CD4-positive, alpha-beta T cell (primary cell): ENCODE measurements at regions not wholly inside any gene's neighbourhood (a gene's known extent, or its start where the extent isn't known, plus 50 kb on each side); places are given as distances from the start of the nearest gene placed in this dataset.

ENCODE experiments used
- ATAC-seq: fragments of 200-7000 bp; cut with Tn5 transposase; one replicate; pipeline ENCODE4 v1.10.0; 2022; ENCODE audit warnings: mild to moderate bottlenecking; ENCODE audit not compliant: poor library complexity
- CTCF ChIA-PET: fragments of 350-600 bp; sonication (Branson Sonifier 250); formaldehyde crosslinking; loops from one replicate; lab custom pipeline; 2021; ENCODE audit warnings: antibody characterized with exemption, inconsistent platforms; lab: Charles Lee
- POLR2A ChIA-PET: fragments of 350-600 bp; sonication (Branson Sonifier 250); formaldehyde crosslinking; loops from one replicate; lab custom pipeline; 2021; ENCODE audit warnings: antibody characterized with exemption, inconsistent platforms; lab: Charles Lee
- DNase-seq, 14 experiments: peaks; one replicate each; pipeline ENCODE4 v3.0.0-alpha.2; 2013 to 2020; ENCODE audit warnings: mixed read lengths in 2 of 14
- H3K27ac ChIP-seq, 2 donors: one replicate each; pipeline versions ENCODE4 v1.5.1 to v1.7.0; 2013; ENCODE audit warnings: low read length in 2 of 2, low read depth in 1 of 2, mild to moderate bottlenecking in 1 of 2
- H3K27me3 ChIP-seq, 2 experiments: 1 replicate in 1 of 2; 2 replicates in 1 of 2; pipeline versions ENCODE4 v1.6.1 to v1.7.0; 2013; ENCODE audit warnings: low read length in 2 of 2, control low read depth in 1 of 2, mild to moderate bottlenecking in 1 of 2, moderate library complexity in 1 of 2; ENCODE audit not compliant: insufficient read depth in 2 of 2, control insufficient read depth in 1 of 2
- H3K36me3 ChIP-seq: one replicate; pipeline ENCODE4 v1.6.1; 2013; ENCODE audit warnings: low read length, control low read depth; ENCODE audit not compliant: insufficient read depth
- H3K4me1 ChIP-seq: one replicate; pipeline ENCODE4 v1.6.1; 2013; ENCODE audit warnings: low read length, control low read depth; ENCODE audit not compliant: insufficient read depth
- H3K4me3 ChIP-seq: one replicate; pipeline ENCODE4 v1.5.1; 2013; ENCODE audit warnings: mild to moderate bottlenecking, low read length, moderate library complexity
- H3K9me3 ChIP-seq, 2 experiments: 1 replicate in 1 of 2; 2 replicates in 1 of 2; pipeline versions ENCODE4 v1.6.1 to v1.7.0; 2013; ENCODE audit warnings: low read length in 2 of 2, mild to moderate bottlenecking in 2 of 2, control low read depth in 1 of 2, moderate library complexity in 1 of 2; ENCODE audit not compliant: control insufficient read depth in 1 of 2, insufficient read depth in 1 of 2
- H3K27ac Mint-ChIP-seq: one replicate; pipeline ENCODE4 v1.8.0; 2020; ENCODE audit warnings: mixed read lengths
- H3K27me3 Mint-ChIP-seq: one replicate; pipeline ENCODE4 v1.8.0; 2021; ENCODE audit warnings: mixed read lengths
- H3K36me3 Mint-ChIP-seq: one replicate; pipeline ENCODE4 v1.8.0; 2021; ENCODE audit warnings: low read depth, mixed read lengths
- H3K4me1 Mint-ChIP-seq: one replicate; pipeline ENCODE4 v1.8.0; 2021; ENCODE audit warnings: low read depth, mixed read lengths
- H3K4me3 Mint-ChIP-seq: one replicate; pipeline ENCODE4 v1.8.0; 2020; ENCODE audit warnings: mild to moderate bottlenecking, mixed read lengths
- H3K9me3 Mint-ChIP-seq: one replicate; pipeline ENCODE4 v1.8.0; 2020; ENCODE audit warnings: mixed read lengths
- intact Hi-C, 2 experiments: fragments of 100-400 bp; cut with DNase I in 1 of 2; cut with micrococcal nuclease in 1 of 2; formaldehyde crosslinking; loops; one replicate each; pipeline versions ENCODE4 v1.15.1 to v1.9.0; 2023 to 2025; cut with DNase I, micrococcal nuclease
- TF ChIP-seq, protein P1 (sequence below): fragments of 200-600 bp; IDR thresholded peaks from one replicate; pipeline ENCODE4 v1.8.0; 2022; ENCODE audit warnings: antibody characterized with exemption, mild to moderate bottlenecking

DNA sequence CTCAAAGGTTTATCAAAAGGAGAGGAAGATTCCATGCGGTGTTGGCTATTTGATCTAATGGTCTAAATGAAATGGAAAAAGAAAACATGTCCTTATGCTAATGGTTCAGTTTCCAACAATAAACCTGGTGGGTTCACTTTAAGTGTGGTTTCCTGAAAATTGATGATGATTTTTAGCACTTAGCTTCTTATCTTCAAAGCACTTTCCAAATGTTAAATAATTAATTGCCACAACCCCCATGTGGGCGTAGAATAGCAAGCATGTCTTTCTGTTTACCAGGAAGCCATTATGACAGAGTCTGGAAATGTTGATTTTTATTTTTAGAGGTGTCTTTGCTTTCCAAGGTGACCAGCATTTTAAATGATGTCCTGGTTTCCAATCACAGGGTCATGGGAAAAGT lies 134.8 kb upstream of the SLC4A4 start:
- no peak overlapping the region for H3K4me3 Mint-ChIP-seq
- H3K27ac ChIP-seq: no peak overlapping the region
- no peak overlapping the region for H3K27ac Mint-ChIP-seq
- no peaks in the 10 kb centered on the region for H3K9me3 Mint-ChIP-seq
- H3K4me3 ChIP-seq: no peak overlapping the region
- H3K27me3 Mint-ChIP-seq: no peaks in the 10 kb centered on the region
- TF ChIP-seq, protein P1, sequence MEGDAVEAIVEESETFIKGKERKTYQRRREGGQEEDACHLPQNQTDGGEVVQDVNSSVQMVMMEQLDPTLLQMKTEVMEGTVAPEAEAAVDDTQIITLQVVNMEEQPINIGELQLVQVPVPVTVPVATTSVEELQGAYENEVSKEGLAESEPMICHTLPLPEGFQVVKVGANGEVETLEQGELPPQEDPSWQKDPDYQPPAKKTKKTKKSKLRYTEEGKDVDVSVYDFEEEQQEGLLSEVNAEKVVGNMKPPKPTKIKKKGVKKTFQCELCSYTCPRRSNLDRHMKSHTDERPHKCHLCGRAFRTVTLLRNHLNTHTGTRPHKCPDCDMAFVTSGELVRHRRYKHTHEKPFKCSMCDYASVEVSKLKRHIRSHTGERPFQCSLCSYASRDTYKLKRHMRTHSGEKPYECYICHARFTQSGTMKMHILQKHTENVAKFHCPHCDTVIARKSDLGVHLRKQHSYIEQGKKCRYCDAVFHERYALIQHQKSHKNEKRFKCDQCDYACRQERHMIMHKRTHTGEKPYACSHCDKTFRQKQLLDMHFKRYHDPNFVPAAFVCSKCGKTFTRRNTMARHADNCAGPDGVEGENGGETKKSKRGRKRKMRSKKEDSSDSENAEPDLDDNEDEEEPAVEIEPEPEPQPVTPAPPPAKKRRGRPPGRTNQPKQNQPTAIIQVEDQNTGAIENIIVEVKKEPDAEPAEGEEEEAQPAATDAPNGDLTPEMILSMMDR: no peak
- H3K36me3 Mint-ChIP-seq: no peaks in the 10 kb centered on the region
- ChIA-PET POLR2A (no interaction called here), CTCF (no interaction called here)
- H3K27me3 ChIP-seq: no peaks in the 10 kb centered on the region
- no peaks in the 10 kb centered on the region for H3K36me3 ChIP-seq
- intact Hi-C loops: no loop called here
- H3K9me3 ChIP-seq: no peaks in the 10 kb centered on the region
- no peak for DNase-seq
- H3K4me1 ChIP-seq: peaks cover 7% of the 10 kb centered on the region
- peaks cover 3% of the 10 kb centered on the region for H3K4me1 Mint-ChIP-seq
- ATAC-seq: no peak

DNA sequence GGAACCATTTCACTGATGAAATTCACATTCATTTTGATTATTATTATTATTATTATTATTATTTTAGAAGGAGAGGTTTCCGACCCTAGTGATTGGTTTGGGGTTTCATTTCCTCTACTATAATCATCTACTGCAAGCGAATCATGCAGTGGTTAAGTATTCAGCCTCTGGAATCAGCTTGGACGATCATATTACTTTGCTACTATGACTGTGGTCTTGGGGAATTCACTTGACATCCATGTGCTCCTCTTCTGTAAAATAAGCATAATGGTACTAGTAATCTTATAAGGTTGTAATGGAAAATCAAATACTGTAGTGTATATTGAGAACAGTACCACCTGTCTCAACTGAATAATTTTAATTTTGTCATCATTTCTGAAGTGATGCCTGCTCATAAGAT lies 132.1 kb upstream of the SLC4A4 start:
- TF ChIP-seq, protein P1: no peak

DNA sequence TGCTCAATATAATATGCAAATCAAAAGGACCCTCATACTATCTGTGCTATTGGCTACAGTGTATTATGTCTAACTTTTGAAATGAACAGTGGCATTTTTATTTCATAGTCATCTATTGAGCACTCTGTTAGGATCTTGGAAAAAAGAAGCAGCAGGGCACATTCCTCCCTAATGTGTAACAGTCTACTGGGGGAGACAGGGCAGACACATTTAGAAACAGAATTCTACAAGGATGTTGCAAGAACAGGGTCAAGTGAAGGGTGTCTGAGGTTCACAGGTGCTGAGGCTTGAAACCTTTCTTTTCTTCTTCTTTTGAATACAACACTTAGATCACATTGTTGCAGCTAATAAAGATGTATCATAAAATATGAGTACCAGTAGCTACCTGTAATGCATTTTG lies 129.7 kb upstream of the SLC4A4 start:
- no peak for ATAC-seq
- H3K27me3 ChIP-seq: no peaks in the 10 kb centered on the region
- Mint-ChIP-seq H3K4me3 (no peak overlapping the region), H3K9me3 (no peaks in the 10 kb centered on the region), H3K27ac (no peak overlapping the region), H3K36me3 (no peaks in the 10 kb centered on the region), H3K27me3 (peaks cover 5% of the 10 kb centered on the region), H3K4me1 (no peaks in the 10 kb centered on the region)
- no peaks in the 10 kb centered on the region for H3K36me3 ChIP-seq
- ChIA-PET POLR2A (no interaction called here), CTCF (no interaction called here)
- intact Hi-C loops: no loop called here
- H3K27ac ChIP-seq: no peak overlapping the region
- no peaks in the 10 kb centered on the region for H3K9me3 ChIP-seq
- DNase-seq: no peak
- TF ChIP-seq, protein P1: no peak
- no peaks in the 10 kb centered on the region for H3K4me1 ChIP-seq
- no peak overlapping the region for H3K4me3 ChIP-seq

More for the DNA sequence above, 132.1 kb upstream of the SLC4A4 start:
- Histone ChIP-seq H3K27ac (no peak overlapping the region), H3K4me3 (no peak overlapping the region), H3K4me1 (no peaks in the 10 kb centered on the region), H3K36me3 (no peaks in the 10 kb centered on the region), H3K9me3 (no peaks in the 10 kb centered on the region), H3K27me3 (no peaks in the 10 kb centered on the region)
- H3K36me3 Mint-ChIP-seq: no peaks in the 10 kb centered on the region
- DNase-seq (no peak), ATAC-seq (no peak)
- CTCF ChIA-PET: no interaction called here
- intact Hi-C loops: no loop called here
- H3K27ac Mint-ChIP-seq: no peak overlapping the region
- no peaks in the 10 kb centered on the region for H3K4me1 Mint-ChIP-seq
- POLR2A ChIA-PET: no interaction called here
- H3K9me3 Mint-ChIP-seq: no peaks in the 10 kb centered on the region
- H3K4me3 Mint-ChIP-seq: no peak overlapping the region
- no peaks in the 10 kb centered on the region for H3K27me3 Mint-ChIP-seq
